Adrenal gland (tissue), 9 donors: ENCODE measurements at regions not wholly inside any gene's neighbourhood (a gene's known extent, or its start where the extent isn't known, plus 50 kb on each side); places are given as distances from the start of the nearest gene placed in this dataset.

Experiments used
- DNase-seq, 7 donors: peaks; one replicate each; pipeline ENCODE4 v3.0.0-alpha.2; 2019 to 2020
- H3K27ac ChIP-seq, 5 donors: fragments of 200-600 bp; sonication (generic) in 4 of 5; 1 replicate in 3 of 5; 2 replicates in 2 of 5; pipeline versions ENCODE4 v1.5.1 to v1.8.0; 2016 to 2020; ENCODE audit warnings: mild to moderate bottlenecking in 1 of 5
- H3K27me3 ChIP-seq: fragments of 200-600 bp; 2 replicates; pipeline ENCODE4 v1.8.0; 2021
- H3K36me3 ChIP-seq, 2 donors: fragments of 200-600 bp; replicated peaks in 1 of 2; 1 replicate in 1 of 2; 2 replicates in 1 of 2; pipeline versions ENCODE4 v1.5.1 to v1.8.0; 2018 to 2022
- H3K4me1 ChIP-seq, 2 donors: fragments of 200-600 bp; replicated peaks in 1 of 2; 1 replicate in 1 of 2; 2 replicates in 1 of 2; pipeline versions ENCODE4 v1.5.1 to v1.8.0; 2018 to 2021
- H3K4me3 ChIP-seq, 4 donors: fragments of 200-600 bp; sonication (generic) in 3 of 4; one replicate each; pipeline ENCODE4 v1.5.1; 2016 to 2018
- H3K9me3 ChIP-seq, 3 donors: fragments of 200-600 bp; sonication (generic) in 1 of 3; replicated peaks in 1 of 3; 1 replicate in 2 of 3; 2 replicates in 1 of 3; pipeline versions ENCODE4 v1.5.1 to v1.8.0; 2016 to 2021
- CTCF ChIP-seq, 6 experiments: fragments of 450-650 bp in 4 of 6; fragments of 200-600 bp in 2 of 6; sonication (generic) in 1 of 6; IDR thresholded peaks; 1 replicate in 5 of 6; 2 replicates in 1 of 6; pipeline versions ENCODE4 v1.5.1 to v1.8.0; 2016 to 2021; ENCODE audit warnings: antibody characterized with exemption in 6 of 6, mild to moderate bottlenecking in 2 of 6, moderate library complexity in 1 of 6
- POLR2A ChIP-seq, 2 donors: fragments of 450-650 bp; IDR thresholded peaks; one replicate each; pipeline ENCODE4 v1.6.1; 2017; ENCODE audit warnings: antibody characterized with exemption in 2 of 2, mild to moderate bottlenecking in 2 of 2, moderate library complexity in 1 of 2
- WGBS, 4 donors: extraction: QIAGEN DNeasy Blood & Tissue Kit in 2 of 4; methylation state at CpG; one replicate each; pipeline versions ENCODE4 v1.1.5 to v1.1.7; 2013 to 2017; 5-methylcytosine and 5-hydroxymethylcytosine counted together
- intact Hi-C, 2 donors: fragments of 100-400 bp; cut with DNase I; formaldehyde crosslinking; loops; one replicate each; pipeline versions ENCODE4 v1.14.1 to v1.15.0; 2022 to 2023
- donor health status: healthy with polysubstance abuse.
- donor health status: Bipolar disorder and iron deficiency.
- donor health status: DM: yes; HTN: yes; CAD: no.
- donor health status: DM: no; HTN: no; CAD: no.
- donor health status: DM: no; HTN: no; CAD: no.

DNA sequence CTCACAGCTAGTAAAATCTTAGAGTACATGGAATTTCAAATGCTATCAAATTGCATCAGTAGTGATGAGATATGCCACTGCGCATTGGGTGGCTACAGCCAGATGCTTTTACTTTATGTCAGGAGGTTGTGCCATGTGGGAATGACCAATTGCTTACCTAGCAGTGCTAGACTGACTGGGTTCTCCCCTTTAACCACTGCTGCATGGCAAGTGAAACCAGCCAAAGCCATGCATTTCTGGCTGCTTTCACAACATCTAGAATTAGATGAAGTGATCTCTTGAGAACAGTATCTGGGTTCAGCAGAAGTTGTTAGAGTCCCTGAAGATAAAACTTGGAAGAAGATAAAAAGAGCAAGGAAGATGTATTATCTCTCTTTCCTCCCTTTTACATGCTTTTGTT, 1174.2 kb upstream of the CDH2 start:
- no peaks in the 10 kb centered on the region for H3K4me1 ChIP-seq
- 84 to 100% (median 91%) methylated on average over 1 of the region's 1 CpG for WGBS, 4 donors
- TF ChIP-seq CTCF (IDR thresholded peaks at IDR 0.05) (no peak), POLR2A (IDR thresholded peaks at IDR 0.05) (no peak)
- H3K9me3 ChIP-seq: no peaks in the 10 kb centered on the region
- intact Hi-C loops: no loop called here
- no peak overlapping the region for H3K27ac ChIP-seq
- H3K36me3 ChIP-seq: no peaks in the 10 kb centered on the region
- no peaks in the 10 kb centered on the region for H3K27me3 ChIP-seq
- DNase-seq: no peak
- no peak overlapping the region for H3K4me3 ChIP-seq

DNA sequence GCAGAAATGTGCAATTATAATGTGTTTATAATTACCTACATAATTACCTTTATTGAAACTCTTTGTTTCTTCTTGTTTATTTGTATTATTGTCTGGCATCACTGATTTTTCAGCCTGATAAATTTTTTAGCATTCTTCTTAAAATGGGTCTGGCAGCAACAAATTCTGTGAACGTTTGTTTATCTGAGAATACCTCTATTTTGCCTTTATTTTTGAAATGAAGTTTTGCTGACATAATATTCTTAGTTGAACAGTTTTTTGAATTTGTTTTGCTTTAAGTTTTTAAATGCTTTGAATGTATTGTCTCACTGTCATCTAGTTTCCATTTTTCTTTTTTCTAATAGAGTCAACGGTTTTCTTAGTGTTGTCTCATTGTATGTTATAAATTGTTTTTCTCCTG, 1152.0 kb upstream of the CDH2 start:
- intact Hi-C loops: no loop called here
- 57 to 64% (median 60%) methylated on average over 2 of the region's 2 CpGs for WGBS, 4 donors
- H3K4me1 ChIP-seq: no peaks in the 10 kb centered on the region

GRCh38 chr18:29326214-29326613, 1149.3 kb upstream of the CDH2 start:
- WGBS, 4 donors: 58 to 72% (median 69%) methylated on average over 2 of the region's 2 CpGs
- intact Hi-C loops: no loop called here
- TF ChIP-seq POLR2A (IDR thresholded peaks at IDR 0.05) (no peak), CTCF (IDR thresholded peaks at IDR 0.05) (no peak)

More for the DNA sequence above, 1152.0 kb upstream of the CDH2 start:
- Histone ChIP-seq H3K4me3 (no peak overlapping the region), H3K36me3 (no peaks in the 10 kb centered on the region), H3K27ac (no peak overlapping the region), H3K27me3 (no peaks in the 10 kb centered on the region), H3K9me3 (peaks cover 0 to 12% (median 4%) of the 10 kb centered on the region in 3 donors)
- TF ChIP-seq POLR2A (IDR thresholded peaks at IDR 0.05) (no peak), CTCF (IDR thresholded peaks at IDR 0.05) (no peak)
- DNase-seq: no peak

DNA sequence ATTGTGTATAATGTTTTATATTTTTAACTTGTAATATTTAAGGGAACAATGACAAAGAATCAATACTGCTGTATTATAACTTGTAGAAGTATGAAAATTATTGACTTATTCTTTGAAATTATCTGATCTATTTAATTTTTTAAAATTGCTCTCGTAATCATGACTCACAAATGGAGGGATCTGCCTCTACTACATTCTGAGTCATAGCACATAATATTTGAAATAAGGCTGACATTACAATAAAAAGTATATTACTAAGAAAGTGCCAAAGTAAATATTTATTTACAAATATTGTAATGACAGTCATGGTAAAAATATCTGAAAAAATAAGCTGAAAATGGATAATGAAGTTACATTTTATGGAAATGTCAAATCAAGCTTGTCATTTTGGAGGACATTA, 1144.6 kb upstream of the CDH2 start:
- H3K4me1 ChIP-seq: no peaks in the 10 kb centered on the region
- DNase-seq: no peak

More at GRCh38 chr18:29326214-29326613, 1149.3 kb upstream of the CDH2 start:
- peaks cover 0 to 12% (median under 1%) of the 10 kb centered on the region in 3 donors for H3K9me3 ChIP-seq
- no peak overlapping the region for H3K27ac ChIP-seq
- H3K4me3 ChIP-seq: no peak overlapping the region
- DNase-seq: no peak
- H3K27me3 ChIP-seq: no peaks in the 10 kb centered on the region
- H3K4me1 ChIP-seq: no peaks in the 10 kb centered on the region
- no peaks in the 10 kb centered on the region for H3K36me3 ChIP-seq

More for the DNA sequence above, 1144.6 kb upstream of the CDH2 start:
- intact Hi-C loops: no loop called here
- H3K27ac ChIP-seq: no peak overlapping the region
- no peak for TF ChIP-seq POLR2A (IDR thresholded peaks at IDR 0.05)
- no peak for TF ChIP-seq CTCF (IDR thresholded peaks at IDR 0.05)
- H3K36me3 ChIP-seq: no peaks in the 10 kb centered on the region
- no peaks in the 10 kb centered on the region for H3K27me3 ChIP-seq
- 65 to 74% (median 72%) methylated on average over 1 of the region's 1 CpG for WGBS, 4 donors
- no peaks in the 10 kb centered on the region for H3K9me3 ChIP-seq
- H3K4me3 ChIP-seq: no peak overlapping the region
